Raji (cell line): ENCODE measurements at regions not wholly inside any gene's neighbourhood (a gene's known extent, or its start where the extent isn't known, plus 50 kb on each side); places are given as distances from the start of the nearest gene placed in this dataset.

ENCODE experiments used
- POLR2A ChIP-seq: IDR thresholded peaks from 2 replicates; pipeline ENCODE4 v1.6.1; 2011; ENCODE audit warnings: low read depth, low read length, control low read depth; ENCODE audit not compliant: insufficient read depth

- no peak for TF ChIP-seq POLR2A
Observed at GRCh38 chr22:48822278-48823233, 1005.1 kb downstream of the BRD1 start.

GRCh38 chr22:48821727-48822126 lies 1005.9 kb downstream of the BRD1 start:
- TF ChIP-seq POLR2A = no peak

GRCh38 chr22:48821346-48821690 lies 1006.4 kb downstream of the BRD1 start:
- TF ChIP-seq POLR2A = no peak

DNA sequence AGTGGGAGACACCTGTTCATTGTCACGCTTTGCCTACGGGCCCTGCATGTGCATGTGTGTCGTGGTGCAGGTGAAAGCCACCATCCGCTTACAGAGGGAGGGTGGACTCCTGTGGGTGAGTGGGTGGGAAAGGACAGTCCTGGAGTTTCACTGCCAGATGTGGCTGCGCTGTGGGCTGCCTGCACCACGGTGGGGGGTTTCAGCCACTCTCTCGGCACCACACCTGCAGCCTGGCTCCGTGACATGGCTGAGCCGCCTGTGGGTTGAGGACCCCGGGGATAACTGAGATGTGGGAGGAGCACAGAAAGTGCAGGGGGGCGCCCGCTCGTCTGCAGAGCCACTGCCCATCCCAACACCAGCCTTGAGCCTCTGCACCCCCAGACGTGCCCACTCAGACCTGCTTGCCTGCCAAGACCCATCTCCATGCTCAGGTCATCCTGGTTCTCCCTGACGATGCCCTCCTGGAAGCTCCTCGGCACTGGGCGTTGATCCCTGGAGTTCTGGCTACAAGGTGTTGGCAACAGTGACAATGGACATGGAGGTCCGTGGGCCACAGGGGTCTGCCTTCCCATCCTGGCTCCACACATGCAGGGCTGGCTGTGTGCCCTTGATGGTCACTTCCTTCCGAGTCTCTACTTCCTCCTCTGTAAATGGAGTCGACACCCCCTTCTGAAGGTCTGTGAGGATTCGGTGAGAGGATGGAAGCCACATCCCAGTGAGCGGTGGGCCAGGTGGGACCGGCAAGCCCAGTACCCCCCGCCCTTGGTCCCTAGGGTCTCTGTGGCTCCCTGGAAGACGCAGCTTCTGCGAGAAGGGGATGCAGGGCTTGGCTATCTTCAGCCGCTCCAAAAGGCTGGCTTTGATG lies 1007.0 kb downstream of the BRD1 start:
- TF ChIP-seq POLR2A = no peak

DNA sequence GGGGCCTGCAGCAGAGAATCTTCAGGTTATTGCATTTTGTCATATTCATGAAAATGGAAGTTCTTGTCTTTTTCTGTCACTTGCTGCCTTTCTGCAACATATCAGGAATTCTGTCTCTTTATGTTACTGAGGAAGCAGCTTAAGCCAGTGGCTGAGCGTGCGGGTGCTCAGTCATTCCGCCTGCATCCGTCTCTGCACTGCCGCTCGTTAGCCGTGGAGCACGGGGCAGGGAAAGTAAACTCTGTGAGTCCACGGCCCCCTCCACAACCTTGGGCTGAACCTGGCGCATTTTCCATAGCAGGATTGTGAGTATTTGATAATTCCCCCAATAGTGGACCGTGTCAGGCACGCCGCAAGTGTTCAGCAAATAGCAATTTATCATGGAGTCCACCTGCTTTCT lies 1007.7 kb downstream of the BRD1 start:
- no peak for TF ChIP-seq POLR2A

GRCh38 chr22:48819232-48819631 lies 1008.4 kb downstream of the BRD1 start:
- TF ChIP-seq POLR2A = no peak

DNA sequence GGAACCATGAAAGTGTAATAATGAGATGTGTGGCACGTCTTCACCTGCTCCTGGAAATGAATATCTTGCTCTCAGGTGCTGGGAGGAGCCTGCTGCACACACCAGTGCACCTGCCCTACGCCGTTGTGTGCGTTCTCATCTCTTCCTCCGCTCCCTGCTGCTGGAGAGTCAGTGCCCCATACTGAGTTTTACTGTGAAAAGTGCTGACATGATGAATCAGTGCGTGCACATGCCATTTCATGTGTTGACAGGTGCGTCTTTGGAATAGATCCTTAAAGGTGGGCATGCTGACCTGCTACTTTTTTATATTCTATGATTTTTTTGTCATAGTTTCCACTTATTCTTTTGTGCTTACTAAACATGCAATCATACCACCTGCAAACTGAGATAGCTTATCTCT lies 1015.8 kb downstream of the BRD1 start:
- TF ChIP-seq POLR2A = no peak

DNA sequence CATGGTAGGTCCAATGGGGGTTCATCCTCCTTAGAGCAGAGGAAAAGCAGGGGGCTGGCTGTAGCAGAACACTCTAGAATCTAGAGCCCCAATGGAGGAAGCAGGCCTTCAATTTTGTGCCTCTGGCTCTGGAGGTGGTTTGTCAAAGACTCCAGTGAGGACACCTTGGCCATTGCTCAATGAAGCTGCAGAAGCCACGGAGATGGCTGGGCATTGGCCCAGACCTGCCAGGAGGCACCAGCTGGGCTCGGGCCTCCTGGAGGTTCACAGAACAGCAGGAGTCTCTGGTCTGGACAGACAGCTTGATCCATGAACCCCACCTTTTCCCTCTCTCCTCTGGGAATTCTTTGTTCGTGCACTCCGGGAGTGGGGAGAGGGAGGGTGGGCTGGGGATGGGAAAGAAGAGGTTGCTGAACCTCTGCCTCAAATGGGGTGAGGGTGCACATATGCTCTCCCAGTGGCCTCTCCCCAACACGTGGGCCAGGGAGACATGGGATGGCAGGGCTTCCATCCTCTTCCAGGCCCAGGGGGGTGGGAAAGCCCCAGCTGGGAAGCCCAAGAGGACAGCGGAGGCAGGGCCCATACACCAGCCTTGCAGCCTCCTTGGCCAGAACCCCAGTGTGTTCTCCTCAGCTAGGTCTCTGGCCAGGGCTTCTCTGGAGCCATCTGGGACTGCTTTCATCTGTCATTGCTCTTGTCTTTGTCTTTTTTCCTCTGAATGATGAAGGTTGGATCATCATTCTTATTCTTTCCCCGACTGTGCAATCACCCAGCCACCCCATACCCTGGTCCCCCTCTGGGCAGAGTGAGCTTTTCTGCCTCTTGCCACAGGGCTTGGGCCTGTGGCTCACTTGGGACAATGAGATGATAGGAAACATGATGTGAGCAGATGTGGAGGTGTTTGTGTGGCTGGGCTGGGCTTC lies 1019.4 kb downstream of the BRD1 start:
- TF ChIP-seq POLR2A = no peak

- TF ChIP-seq POLR2A = no peak
Observed at GRCh38 chr22:48807155-48807554, 1020.5 kb downstream of the BRD1 start.

GRCh38 chr22:48806227-48806781 lies 1021.4 kb downstream of the BRD1 start:
- TF ChIP-seq POLR2A = no peak

- no peak for TF ChIP-seq POLR2A
Observed at GRCh38 chr22:48805516-48805915, 1022.2 kb downstream of the BRD1 start.

- TF ChIP-seq POLR2A = no peak
Observed at GRCh38 chr22:48804811-48805301, 1022.8 kb downstream of the BRD1 start.

DNA sequence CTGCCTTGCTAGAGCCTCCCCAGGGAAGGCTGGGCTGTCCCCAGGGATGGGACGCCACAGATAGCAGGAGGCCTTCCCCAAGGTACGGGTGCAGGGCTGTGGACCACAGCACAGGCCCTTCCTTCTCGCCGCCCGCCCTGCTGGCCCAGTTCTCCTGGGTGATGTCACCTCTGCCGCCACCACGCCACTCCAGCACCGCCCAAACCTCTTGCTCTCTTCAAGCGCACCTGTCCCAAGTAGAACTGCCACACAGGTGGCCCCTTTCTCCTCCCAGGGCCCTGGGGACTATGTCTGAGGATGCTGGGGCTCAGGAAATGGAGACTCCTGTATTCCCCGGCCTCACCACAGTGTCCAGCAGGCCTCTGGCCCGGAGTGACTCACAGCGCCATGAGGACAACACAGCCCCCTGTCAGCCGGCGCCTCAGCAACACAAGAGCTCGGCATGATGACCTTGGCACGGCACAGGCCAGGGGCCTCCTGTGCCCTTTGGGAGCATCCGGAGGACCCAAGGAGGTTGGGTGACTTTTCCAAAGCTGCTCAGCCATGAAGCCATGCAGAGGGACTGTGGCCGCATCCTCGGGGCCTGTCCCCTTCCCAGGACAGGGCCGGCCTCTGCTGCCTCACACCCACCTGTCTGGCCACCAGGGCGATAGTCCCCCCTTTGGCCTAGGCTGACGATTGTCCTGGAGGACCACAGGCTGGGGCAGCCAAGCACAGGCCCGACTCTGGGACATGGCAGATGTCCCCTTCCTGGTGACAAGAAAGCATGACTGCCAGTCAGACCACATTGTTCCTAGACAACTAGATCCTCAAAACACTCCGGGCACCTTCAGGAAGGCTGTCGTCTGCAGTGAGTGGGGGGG lies 1023.5 kb downstream of the BRD1 start:
- no peak for TF ChIP-seq POLR2A

- TF ChIP-seq POLR2A = no peak
Observed at GRCh38 chr22:48803171-48803947, 1024.3 kb downstream of the BRD1 start.
